Esophagus (tissue), 2 donors: ENCODE measurements at regions not wholly inside any gene's neighbourhood (a gene's known extent, or its start where the extent isn't known, plus 50 kb on each side); places are given as distances from the start of the nearest gene placed in this dataset.

ENCODE experiments used
- H3K27ac ChIP-seq, 2 donors: one replicate each; pipeline ENCODE4 v1.5.1; 2013; ENCODE audit warnings: low read depth in 2 of 2, mild to moderate bottlenecking in 2 of 2, inconsistent platforms in 1 of 2, low read length in 1 of 2, moderate library complexity in 1 of 2
- H3K27me3 ChIP-seq, 2 donors: one replicate each; pipeline ENCODE4 v1.6.1; 2013; ENCODE audit warnings: low read length in 2 of 2, control low read depth in 1 of 2, mild to moderate bottlenecking in 1 of 2; ENCODE audit not compliant: insufficient read depth in 2 of 2, control insufficient read depth in 1 of 2
- H3K36me3 ChIP-seq, 2 donors: one replicate each; pipeline ENCODE4 v1.6.1; 2013; ENCODE audit warnings: low read length in 1 of 2; ENCODE audit not compliant: control insufficient read depth in 2 of 2, insufficient read depth in 2 of 2
- H3K4me1 ChIP-seq, 2 donors: one replicate each; pipeline ENCODE4 v1.6.1; 2013; ENCODE audit warnings: low read length in 1 of 2; ENCODE audit not compliant: control insufficient read depth in 2 of 2, insufficient read depth in 2 of 2
- H3K4me3 ChIP-seq, 2 donors: one replicate each; pipeline ENCODE4 v1.5.1; 2013; ENCODE audit warnings: low read length in 2 of 2, mild to moderate bottlenecking in 2 of 2, low read depth in 1 of 2, moderate library complexity in 1 of 2
- H3K9me3 ChIP-seq, 2 donors: one replicate each; pipeline ENCODE4 v1.6.1; 2013; ENCODE audit warnings: mild to moderate bottlenecking in 2 of 2, low read depth in 1 of 2, low read length in 1 of 2, moderate library complexity in 1 of 2; ENCODE audit not compliant: control insufficient read depth in 2 of 2, insufficient read depth in 1 of 2
- WGBS, 2 donors: extraction: QIAGEN DNeasy Blood & Tissue Kit; methylation state at CpG; one replicate each; pipeline ENCODE4 v1.1.7; 2013; 5-methylcytosine and 5-hydroxymethylcytosine counted together
- donor health status: healthy with polysubstance abuse.
- donor health status: Bipolar disorder and iron deficiency.

DNA sequence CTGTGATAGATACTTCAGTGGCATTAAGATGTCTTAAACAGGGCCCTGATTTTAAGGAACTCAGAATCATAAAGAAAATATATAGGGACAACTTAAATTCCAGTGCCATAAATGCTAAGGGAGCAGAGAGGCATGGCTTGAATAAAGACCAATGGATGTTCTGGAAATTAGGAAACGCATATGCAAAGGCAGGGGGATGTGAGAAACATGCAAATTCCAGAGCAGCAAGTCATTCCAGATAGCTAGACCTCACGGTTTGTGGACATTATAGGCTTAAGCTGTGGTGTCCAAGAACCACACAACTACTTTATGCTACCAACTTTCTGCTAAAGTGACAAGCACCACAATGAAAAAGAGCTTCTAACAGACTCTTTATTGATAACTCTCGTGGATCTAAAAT lies 132.6 kb upstream of the ANK2 start:
- Histone ChIP-seq H3K4me1 (no peaks in the 10 kb centered on the region), H3K27ac (no peak overlapping the region), H3K27me3 (no peaks in the 10 kb centered on the region), H3K36me3 (no peaks in the 10 kb centered on the region), H3K4me3 (no peak overlapping the region), H3K9me3 (no peaks in the 10 kb centered on the region)
- WGBS, 2 donors: 60 to 69% methylated on average over 3 of the region's 3 CpGs

DNA sequence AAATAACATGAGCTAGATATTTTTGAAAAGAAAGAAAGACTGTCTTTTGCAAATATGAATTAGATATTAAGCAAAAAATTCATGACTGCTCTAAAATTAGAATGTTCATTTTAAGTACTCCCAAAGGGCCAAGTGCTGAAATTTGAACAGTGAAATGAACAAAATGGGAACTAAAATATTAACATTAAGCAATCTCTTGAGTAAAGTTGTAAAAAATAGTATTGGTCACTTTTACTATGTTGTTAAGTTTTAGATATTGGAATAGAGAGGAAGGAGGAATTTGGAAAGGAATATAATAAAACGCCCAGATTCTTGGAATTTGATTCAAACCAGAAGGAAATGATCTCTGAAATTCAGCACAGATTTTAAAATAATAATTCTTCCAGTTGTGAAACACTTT lies 125.9 kb upstream of the ANK2 start:
- 32 to 47% methylated on average over 1 of the region's 1 CpG for WGBS, 2 donors
- H3K4me3 ChIP-seq: no peak overlapping the region
- no peaks in the 10 kb centered on the region for H3K9me3 ChIP-seq
- no peaks in the 10 kb centered on the region for H3K36me3 ChIP-seq
- no peaks in the 10 kb centered on the region for H3K4me1 ChIP-seq
- H3K27me3 ChIP-seq: no peaks in the 10 kb centered on the region
- no peak overlapping the region for H3K27ac ChIP-seq

DNA sequence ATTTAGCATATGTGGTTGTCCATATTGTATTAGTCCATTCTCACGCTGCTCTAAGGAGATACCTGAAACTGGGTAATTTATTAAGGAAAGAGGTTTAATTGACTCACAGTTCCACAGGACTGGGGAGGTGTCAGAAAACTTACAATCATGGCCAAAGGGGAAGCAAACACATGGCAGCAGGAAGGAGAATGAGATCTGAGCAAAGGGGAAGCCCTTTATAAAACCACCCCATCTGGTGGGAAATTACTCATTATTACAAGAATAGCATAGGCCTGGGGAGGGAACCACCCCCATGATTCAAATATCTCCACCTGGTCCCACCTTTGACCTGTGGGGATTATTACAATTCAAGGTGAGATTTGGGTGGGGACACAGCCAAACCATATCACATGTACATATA lies 122.6 kb upstream of the ANK2 start:
- Histone ChIP-seq H3K9me3 (no peaks in the 10 kb centered on the region), H3K4me1 (no peaks in the 10 kb centered on the region), H3K27ac (no peak overlapping the region), H3K4me3 (no peak overlapping the region), H3K36me3 (no peaks in the 10 kb centered on the region), H3K27me3 (no peaks in the 10 kb centered on the region)
- 83 to 91% methylated on average over 1 of the region's 1 CpG for WGBS, 2 donors

DNA sequence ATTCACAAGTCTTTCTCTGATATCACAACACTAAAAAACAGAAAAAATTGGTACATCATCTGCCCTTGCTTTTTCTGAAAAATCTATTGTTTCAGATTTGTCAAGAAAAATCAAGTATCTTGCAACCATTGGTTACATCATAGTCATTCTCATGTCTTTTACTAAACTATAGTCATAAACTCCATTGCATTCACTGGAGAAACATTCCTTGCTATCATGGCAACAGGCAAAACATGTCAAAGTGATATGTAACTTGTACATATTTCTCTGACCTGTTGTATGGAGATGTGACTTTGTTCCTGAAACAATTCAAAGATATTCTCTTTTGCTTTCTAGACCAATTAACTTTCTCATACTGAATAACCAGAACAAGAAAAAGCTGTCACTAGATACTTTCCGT lies 121.9 kb upstream of the ANK2 start:
- WGBS, 2 donors: 60 to 70% methylated on average over 1 of the region's 1 CpG
- Histone ChIP-seq H3K9me3 (no peaks in the 10 kb centered on the region), H3K4me3 (no peak overlapping the region), H3K4me1 (no peaks in the 10 kb centered on the region), H3K27me3 (no peaks in the 10 kb centered on the region), H3K27ac (no peak overlapping the region), H3K36me3 (no peaks in the 10 kb centered on the region)

DNA sequence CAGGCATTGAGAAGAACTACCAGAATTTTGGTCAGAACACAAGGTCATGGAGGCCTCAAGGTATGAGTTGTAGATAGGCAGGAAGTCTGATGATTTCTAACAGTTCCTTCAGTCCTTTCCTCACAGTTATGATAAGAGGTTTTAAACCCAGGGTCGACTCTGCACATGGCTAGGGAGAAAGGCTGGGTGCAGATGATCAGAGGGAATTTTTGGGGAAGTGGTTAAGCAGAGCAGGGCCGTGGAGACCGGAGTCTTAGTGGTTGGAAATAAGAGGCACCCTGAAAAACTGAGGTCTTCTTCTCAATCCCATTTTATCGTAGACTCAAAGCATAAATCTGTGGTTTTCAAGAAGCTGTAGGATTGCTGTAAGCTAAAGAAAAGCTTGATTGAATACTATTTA lies 118.5 kb upstream of the ANK2 start:
- H3K9me3 ChIP-seq: no peaks in the 10 kb centered on the region
- no peaks in the 10 kb centered on the region for H3K27me3 ChIP-seq
- no peaks in the 10 kb centered on the region for H3K4me1 ChIP-seq
- 71 to 79% methylated on average over 4 of the region's 4 CpGs for WGBS, 2 donors
- H3K27ac ChIP-seq: no peak overlapping the region
- no peak overlapping the region for H3K4me3 ChIP-seq
- no peaks in the 10 kb centered on the region for H3K36me3 ChIP-seq

DNA sequence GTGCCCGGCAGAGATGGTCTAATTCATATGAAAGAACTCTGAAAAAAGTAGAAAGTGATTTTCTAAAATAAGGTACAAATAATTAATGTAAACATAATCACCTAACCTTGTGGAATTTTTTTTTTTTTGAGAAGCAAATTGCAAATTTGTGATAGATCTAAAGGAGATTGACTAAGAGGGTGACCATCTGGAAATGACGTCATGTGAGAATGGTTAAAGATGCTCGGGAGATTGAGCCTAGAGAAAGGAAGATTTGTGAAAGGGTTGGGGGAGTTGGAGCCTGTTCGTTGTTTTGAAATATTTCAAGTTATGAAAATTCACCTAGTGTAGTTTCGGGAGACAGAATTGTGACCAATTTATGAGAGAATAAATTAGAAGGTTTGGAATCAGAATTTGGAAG lies 115.7 kb upstream of the ANK2 start:
- no peaks in the 10 kb centered on the region for H3K9me3 ChIP-seq
- no peak overlapping the region for H3K27ac ChIP-seq
- no peaks in the 10 kb centered on the region for H3K4me1 ChIP-seq
- no peaks in the 10 kb centered on the region for H3K36me3 ChIP-seq
- H3K27me3 ChIP-seq: no peaks in the 10 kb centered on the region
- no peak overlapping the region for H3K4me3 ChIP-seq
- 79 to 80% methylated on average over 5 of the region's 5 CpGs for WGBS, 2 donors

DNA sequence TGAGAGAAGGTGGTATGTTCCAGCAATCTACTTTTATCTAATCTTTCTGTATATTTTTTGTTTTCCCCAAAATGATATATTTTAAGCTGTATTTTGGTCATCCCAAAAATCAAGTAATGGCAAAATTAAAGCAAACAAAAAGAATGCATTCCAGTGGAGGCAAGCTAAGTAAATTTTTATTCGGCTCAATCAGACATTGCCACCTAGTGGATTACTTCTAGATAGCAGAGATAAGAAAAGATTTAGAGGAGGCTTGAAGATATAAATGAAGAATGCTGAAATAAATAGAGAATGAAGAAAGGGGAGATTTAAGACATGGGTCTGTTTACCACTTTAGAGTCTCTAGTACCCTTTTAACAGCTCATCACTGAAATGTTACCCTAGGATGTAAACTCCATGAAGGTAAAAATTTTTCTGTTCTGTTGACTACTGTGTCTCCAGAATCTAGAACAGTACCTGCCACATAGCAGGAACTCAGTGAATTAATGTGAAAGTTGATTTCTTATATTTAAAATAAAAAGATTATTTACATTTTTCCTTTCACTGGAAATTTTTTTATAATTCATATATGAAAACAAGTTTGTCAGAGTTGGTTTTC lies 110.9 kb upstream of the ANK2 start:
- no peak overlapping the region for H3K27ac ChIP-seq
- no peaks in the 10 kb centered on the region for H3K36me3 ChIP-seq
- H3K9me3 ChIP-seq: no peaks in the 10 kb centered on the region
- no peaks in the 10 kb centered on the region for H3K27me3 ChIP-seq
- H3K4me1 ChIP-seq: no peaks in the 10 kb centered on the region
- WGBS, 2 donors: 4 to 7% methylated on average over 1 of the region's 1 CpG
- H3K4me3 ChIP-seq: no peak overlapping the region

DNA sequence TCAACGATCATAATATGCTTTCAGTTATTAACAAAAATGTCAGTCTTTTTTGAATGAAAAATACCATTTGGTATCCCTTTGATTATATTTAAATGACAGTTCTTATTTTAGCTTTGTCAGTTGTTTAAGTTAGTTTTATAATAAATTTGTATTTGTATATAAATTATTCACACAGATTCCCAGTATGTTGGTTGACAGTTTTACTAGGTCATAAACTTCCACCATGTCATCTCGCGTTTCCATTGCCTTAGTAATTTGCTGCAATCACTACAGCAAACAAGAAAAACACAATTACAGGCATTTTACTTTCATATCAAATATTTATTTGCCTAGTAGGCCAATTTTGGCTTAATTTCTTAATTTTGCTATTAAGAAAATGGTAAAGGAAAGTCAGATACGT lies 109.6 kb upstream of the ANK2 start:
- WGBS, 2 donors: 78 to 85% methylated on average over 4 of the region's 4 CpGs
- no peak overlapping the region for H3K4me3 ChIP-seq

DNA sequence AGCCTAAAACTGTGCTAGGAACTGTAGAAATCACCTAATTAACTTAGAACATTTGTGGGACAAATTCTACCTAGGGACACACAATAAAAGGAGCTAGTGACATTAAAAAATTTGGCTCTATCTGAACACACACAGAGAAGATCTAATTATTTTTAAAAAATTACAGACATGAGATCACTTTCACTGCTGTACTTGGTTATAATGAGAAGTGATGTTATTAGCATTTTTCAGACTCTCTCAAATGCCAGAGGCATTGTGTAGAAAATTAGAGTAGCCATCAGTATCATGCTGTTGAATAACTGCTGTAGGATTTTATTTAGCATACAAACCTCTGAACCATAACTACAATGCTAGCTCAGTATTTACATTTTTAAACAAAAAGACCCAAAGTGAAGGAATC lies 109.1 kb upstream of the ANK2 start:
- Histone ChIP-seq H3K36me3 (no peaks in the 10 kb centered on the region), H3K4me1 (no peaks in the 10 kb centered on the region), H3K9me3 (no peaks in the 10 kb centered on the region), H3K4me3 (no peak overlapping the region), H3K27ac (no peak overlapping the region), H3K27me3 (no peaks in the 10 kb centered on the region)

More for the DNA sequence above, 109.6 kb upstream of the ANK2 start:
- H3K27ac ChIP-seq: no peak overlapping the region
- H3K27me3 ChIP-seq: no peaks in the 10 kb centered on the region
- H3K36me3 ChIP-seq: no peaks in the 10 kb centered on the region
- H3K4me1 ChIP-seq: no peaks in the 10 kb centered on the region
- H3K9me3 ChIP-seq: no peaks in the 10 kb centered on the region

DNA sequence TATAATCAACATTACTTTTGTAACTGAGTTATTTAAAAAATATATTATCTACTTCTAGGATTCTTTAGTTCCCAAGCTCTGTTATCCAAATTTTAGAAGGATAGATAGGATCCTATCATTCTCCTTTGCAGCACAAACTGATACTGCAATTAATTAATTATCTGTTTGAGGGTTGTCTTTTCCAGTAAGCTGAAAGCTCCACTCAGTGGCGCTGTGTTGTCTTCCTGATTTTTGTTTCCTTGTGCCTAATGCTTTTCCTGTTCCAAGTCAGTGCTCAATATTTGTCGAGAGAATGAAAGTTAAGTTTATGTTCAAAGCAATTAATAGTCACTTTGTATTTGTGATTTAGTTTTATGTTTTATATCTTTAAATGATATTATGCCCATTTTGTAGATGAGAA lies 107.4 kb upstream of the ANK2 start:
- Histone ChIP-seq H3K36me3 (no peaks in the 10 kb centered on the region), H3K9me3 (no peaks in the 10 kb centered on the region)
- 71 to 78% methylated on average over 2 of the region's 2 CpGs for WGBS, 2 donors

More for the DNA sequence above, 107.4 kb upstream of the ANK2 start:
- no peak overlapping the region for H3K4me3 ChIP-seq
- H3K27me3 ChIP-seq: no peaks in the 10 kb centered on the region
- H3K27ac ChIP-seq: no peak overlapping the region
- H3K4me1 ChIP-seq: no peaks in the 10 kb centered on the region
